NCI-H2196 treated with DMSO at 0.1 percent for 48 hours (cell line): ENCODE measurements at regions not wholly inside any gene's neighbourhood (a gene's known extent, or its start where the extent isn't known, plus 50 kb on each side); places are given as distances from the start of the nearest gene placed in this dataset.

Source experiments
- DNase-seq: peaks from one replicate; lab custom pipeline; 2025; ENCODE audit not compliant: unreplicated experiment; lab: John Stamatoyannopoulos, UW

GRCh38 chr3:150074697-150075416 lies 104.2 kb upstream of the PFN2 start:
- DNase-seq, result no peak

- DNase-seq, result no peak
Measured at GRCh38 chr3:150074277-150074676, 103.6 kb upstream of the PFN2 start.

GRCh38 chr3:150073513-150073912 lies 102.8 kb upstream of the PFN2 start:
- DNase-seq, result no peak

- DNase-seq, result no peak
Measured at GRCh38 chr3:150073031-150073430, 102.3 kb upstream of the PFN2 start.

- DNase-seq, result no peak
Measured at GRCh38 chr3:150072576-150072975, 101.9 kb upstream of the PFN2 start.

GRCh38 chr3:150070271-150070670 lies 99.6 kb upstream of the PFN2 start:
- DNase-seq, result no peak

- DNase-seq, result no peak
Measured at GRCh38 chr3:150069633-150070032, 98.9 kb upstream of the PFN2 start.

- DNase-seq, result no peak
Measured at GRCh38 chr3:150069154-150069527, 98.4 kb upstream of the PFN2 start.

- DNase-seq, result no peak
Measured at GRCh38 chr3:150068440-150069153, 97.9 kb upstream of the PFN2 start.

- DNase-seq, result no peak
Measured at GRCh38 chr3:150067561-150067960, 96.9 kb upstream of the PFN2 start.

- DNase-seq, result no peak
Measured at GRCh38 chr3:150064971-150065370, 94.3 kb upstream of the PFN2 start.

GRCh38 chr3:150063237-150063636 lies 92.5 kb upstream of the PFN2 start:
- no peak for DNase-seq

GRCh38 chr3:150062492-150062891 lies 91.8 kb upstream of the PFN2 start:
- DNase-seq, result no peak

- DNase-seq, result no peak
Measured at GRCh38 chr3:150061288-150062024, 90.8 kb upstream of the PFN2 start.

- peak; percentile 5 for DNase-seq
Measured at GRCh38 chr3:150059729-150060128, 89.0 kb upstream of the PFN2 start.

GRCh38 chr3:150059241-150059640 lies 88.5 kb upstream of the PFN2 start:
- DNase-seq, result no peak

GRCh38 chr3:150057227-150057626 lies 86.5 kb upstream of the PFN2 start:
- no peak for DNase-seq

- DNase-seq, result no peak
Measured at GRCh38 chr3:150055332-150055731, 84.6 kb upstream of the PFN2 start.

- DNase-seq, result no peak
Measured at GRCh38 chr3:150054635-150055034, 83.9 kb upstream of the PFN2 start.

GRCh38 chr3:150050510-150050909 lies 79.8 kb upstream of the PFN2 start:
- no peak for DNase-seq

GRCh38 chr3:150049317-150049716 lies 78.6 kb upstream of the PFN2 start:
- DNase-seq, result no peak

GRCh38 chr3:150041877-150042276 lies 71.2 kb upstream of the PFN2 start:
- no peak for DNase-seq
